ENCODE measurements at regions not wholly inside any gene's neighbourhood (a gene's known extent, or its start where the extent isn't known, plus 50 kb on each side); places are given as distances from the start of the nearest gene placed in this dataset.
"Not testable (repeated sequence)": the region's sequence is repeated elsewhere in the genome, so short reads cannot be mapped to it uniquely, and the experiment has no call there.

DNA sequence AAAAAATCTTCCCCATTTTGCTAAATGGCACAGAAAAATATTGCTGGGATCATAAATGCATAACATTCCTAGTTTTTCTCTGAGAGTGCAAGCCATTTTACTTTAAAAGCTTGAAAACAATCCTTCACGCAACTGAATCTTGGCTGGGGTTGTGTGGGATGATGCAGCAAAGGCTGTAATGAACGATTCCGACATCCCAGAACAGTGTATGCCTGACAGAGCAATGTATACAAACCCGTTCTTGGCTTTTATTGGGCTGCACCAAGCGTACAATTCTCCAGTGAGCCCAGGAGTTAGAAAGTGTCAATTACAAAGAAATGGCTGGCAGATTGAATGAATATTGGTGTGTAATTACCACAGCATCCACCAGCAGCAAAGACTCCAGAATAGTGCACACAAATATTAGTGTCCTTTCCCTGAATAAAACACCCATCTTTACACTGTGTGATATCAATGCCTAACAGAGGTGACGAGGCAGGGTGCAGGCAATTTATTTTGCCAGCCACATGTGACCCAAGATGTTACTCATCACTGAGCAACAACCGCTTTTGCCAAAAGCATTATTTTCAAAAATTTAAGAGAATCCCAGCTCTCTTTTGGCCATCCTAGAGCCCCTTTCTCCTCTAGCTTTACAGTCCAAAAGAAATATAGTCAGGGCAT, 578.6 kb upstream of the CHAC2 start:
- DNase-seq = no peak

- no peak for DNase-seq
Measured at GRCh38 chr2:53183581-53183980, 584.0 kb upstream of the CHAC2 start.

- DNase-seq = no peak
Measured at GRCh38 chr2:53182601-53183000, 585.0 kb upstream of the CHAC2 start.

DNA sequence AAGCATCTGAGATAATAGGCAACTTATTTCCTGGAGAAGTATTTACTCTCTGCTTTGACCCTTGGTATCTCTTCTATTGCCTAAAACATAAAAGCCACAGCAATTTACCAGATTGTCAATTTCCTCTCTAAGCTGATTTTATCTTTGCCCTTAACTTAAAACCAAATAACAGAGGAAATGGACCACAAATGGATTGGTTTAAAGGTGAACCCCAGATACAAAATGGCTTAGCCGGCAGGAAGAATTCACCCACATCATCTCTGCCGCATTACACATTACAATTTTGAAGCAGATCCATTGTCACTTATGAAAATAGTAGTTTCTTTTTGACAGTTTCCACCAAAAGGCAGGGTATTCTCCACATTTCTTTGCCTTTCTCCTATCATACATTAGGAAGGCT, 585.8 kb upstream of the CHAC2 start:
- no peak for DNase-seq

DNA sequence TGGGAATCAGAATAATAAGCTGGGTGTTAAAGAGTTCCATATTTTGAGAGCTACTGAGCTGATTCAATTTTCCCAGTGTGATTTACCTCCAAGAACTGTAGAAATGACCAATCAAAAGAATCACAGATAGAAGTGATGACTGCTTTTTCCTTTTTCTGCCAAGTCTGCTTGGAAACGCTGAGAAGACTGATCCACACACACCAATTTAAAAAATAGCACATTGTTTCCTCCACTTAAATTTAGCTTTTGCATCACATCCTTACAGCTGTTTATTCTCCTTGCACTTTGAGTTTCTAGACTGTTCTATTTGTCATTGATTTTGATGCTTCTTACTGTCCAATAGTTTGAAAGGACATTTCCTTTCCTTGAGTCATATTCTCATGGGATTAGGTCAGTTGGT, 590.3 kb upstream of the CHAC2 start:
- DNase-seq = no peak

GRCh38 chr2:53174539-53174938, 593.1 kb upstream of the CHAC2 start:
- DNase-seq = no peak

GRCh38 chr2:53173698-53174455, 593.7 kb upstream of the CHAC2 start:
- DNase-seq = no peak

DNA sequence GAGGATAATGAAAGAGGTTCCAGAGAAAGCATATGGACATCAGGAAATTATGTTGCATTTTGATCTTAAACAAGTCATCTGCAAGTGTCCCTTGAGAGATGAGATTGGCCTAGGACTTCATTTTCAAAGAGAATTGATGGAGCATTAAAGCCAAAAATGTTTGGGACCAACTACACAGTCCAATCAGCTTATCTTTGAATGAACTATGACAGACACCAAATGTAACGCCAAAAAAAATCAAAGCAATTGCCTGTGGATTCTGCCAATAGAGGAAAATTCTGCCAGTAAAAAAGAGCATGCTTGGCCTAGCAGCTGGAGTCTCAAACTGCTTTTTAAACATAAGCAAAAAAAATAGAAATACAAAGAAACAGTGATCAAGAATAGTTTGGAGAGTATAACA, 594.5 kb upstream of the CHAC2 start:
- no peak for DNase-seq

GRCh38 chr2:53170466-53170865, 597.1 kb upstream of the CHAC2 start:
- no peak for DNase-seq

DNA sequence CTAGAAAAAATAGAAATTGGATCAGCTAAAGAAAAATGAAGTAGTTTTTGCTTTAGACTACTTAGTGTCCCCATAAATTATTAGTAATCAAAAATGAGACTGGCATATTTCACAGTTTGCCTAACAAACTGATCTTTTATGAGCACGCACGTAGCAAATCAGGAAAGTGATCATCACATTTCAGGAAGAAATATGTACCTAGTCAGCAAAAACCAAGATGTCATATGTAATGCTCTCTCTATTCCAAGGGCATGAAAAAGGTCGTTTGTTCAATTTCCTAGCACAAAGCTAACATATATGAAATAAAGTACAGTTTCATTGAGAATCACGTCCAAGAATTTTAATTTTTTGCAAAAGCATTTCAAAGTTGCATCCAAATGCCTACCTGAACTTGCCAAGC, 600.4 kb upstream of the CHAC2 start:
- no peak for DNase-seq

DNA sequence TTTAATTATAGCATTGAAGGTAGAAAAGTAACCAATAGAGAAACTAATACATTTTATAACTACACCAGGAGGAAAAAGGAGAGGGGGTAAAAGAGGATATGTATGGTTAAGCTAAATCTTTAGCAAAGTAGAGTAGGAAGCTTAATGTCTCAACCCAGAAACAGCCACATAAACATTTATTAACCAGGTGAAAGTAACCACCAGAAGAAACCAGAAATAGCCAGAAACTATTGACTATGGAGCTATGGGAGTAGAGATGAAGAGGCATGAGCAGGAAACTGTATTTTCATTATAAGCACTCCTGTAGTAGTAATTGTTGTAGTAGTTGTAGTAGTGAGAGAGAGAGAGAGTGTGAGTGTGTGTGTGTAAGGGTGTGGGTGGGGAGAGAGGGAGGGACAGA, 617.5 kb upstream of the CHAC2 start:
- DNase-seq = no peak

GRCh38 chr2:53148221-53148620, 619.4 kb upstream of the CHAC2 start:
- no peak for DNase-seq

DNA sequence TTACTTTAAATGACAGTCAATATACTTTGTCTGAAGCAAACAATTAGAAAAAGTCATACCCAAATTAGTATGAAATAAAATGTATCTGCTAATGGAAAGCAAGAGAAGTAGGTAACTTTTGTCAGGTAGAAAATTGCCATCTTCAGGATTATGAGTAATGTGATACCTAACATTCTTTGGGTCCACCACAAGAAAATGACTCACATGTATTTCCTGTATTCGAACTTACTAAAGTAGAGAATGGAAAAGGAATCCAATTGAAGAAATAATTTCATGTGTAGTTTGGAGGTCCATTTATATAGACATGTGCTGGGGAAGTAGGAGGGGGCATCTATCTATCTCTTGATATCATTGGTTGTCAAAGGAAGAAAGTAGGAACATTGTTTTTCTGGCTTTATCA, 636.2 kb upstream of the CHAC2 start:
- no peak for DNase-seq

DNA sequence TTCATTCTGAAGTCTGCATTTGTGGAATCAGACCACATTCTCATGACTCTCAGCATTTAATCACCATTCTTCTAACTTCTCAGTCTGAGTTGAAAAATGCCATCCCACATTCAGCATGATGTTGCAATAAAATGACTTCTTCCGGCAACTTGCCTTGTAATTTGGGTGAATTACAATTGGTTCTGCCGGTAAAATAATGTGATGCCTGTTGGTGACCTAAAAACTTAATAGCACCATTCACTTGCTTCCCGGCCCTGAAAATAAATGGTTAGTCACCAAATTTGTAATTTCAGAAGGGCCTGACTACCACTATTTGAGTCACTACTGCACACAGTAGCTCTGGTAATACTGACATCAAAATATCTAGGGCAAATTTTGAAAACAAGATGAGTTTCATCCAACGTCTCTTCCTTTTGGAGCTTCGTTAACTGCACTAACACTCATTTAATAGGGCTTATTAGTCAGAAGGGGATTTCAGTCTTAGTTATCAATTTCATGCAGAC, 637.1 kb upstream of the CHAC2 start:
- no peak for DNase-seq

DNA sequence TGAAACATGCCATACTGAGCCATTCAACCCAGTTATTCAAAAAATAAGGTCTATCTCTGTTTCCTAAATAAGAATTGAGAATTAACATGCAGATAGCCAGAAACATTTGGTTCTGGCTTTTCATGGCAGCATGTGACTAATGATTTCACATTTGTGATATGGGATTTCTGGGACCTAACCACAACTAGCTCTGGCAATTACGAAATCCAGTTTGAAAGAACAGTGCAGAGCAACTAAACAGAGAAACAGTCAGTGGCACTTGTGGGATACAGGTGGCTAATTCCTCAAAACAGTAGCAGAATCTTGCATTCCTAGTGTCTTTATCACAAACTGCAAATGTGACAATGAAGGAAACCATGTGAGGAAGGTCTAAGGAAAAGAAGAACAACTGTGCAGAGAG, 637.8 kb upstream of the CHAC2 start:
- no peak for DNase-seq

DNA sequence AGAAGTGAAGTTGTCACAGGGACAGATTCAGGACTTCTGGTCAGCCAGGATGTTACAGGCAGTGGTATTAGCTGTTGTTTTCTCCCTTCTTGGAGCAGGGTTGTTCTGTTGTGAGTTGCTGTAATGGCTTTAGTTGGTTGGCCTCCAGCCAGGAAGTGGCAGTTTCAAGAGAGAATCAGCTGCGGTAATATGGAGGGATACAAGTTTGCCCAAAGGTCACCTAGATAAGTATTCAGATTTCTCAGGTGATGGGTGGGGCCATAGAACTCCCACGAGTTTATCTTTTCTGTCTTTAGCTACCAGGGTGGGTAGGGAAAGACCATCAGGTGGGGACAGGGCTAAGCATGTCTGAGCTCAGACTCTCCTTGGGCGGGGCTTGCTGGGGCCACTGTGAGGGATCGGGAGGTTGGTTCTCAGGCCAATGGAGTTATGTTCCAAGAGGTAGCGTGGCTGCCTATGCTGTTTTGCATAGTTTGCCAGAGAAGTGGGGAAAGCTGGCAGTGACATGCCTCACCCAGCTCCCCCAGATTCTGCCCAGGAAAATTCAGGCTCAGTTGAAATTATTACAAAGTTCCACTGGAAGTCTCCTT, 640.4 kb upstream of the CHAC2 start:
- no peak for DNase-seq

GRCh38 chr2:53114991-53115390, 652.6 kb upstream of the CHAC2 start:
- DNase-seq = no peak

GRCh38 chr2:53114582-53114981, 653.0 kb upstream of the CHAC2 start:
- no peak for DNase-seq

DNA sequence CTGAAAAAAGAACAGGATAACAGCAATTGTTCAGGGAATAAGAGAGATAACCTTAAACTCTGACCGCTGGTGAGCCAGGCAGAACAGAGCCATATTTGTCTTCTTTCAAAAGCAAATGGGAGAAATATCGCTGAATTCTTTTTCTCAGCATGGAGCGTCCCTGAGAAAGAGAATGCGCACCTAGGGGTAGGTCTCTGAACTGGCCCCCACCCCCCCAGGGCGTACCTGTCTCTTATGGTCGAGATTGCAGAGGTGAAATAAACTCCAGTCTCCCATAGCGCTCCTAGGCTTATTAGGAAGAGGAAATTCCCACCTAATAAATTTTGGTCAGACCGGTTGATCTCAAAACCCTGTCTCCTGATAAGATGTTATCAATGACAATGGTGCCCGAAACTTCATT, 655.2 kb upstream of the CHAC2 start:
- not testable (repeated sequence) for DNase-seq

DNA sequence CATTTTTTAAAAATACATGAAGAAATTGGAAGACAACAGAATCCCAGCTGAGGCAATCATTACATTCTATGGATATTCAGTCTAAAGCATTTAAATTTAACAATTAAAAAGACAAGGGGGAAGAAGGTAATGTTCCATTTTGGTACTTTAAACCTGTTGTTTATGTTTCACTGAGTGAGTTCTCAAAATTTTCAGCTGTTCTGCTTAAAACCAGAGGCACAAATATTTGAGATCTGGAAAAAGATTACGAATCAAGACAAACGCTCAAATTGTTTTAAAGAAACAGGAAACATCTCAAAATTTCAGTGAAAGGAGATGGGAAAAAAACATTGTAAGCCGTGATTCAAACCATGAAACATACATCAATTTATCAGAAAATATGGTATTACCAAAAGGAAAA, 656.2 kb upstream of the CHAC2 start:
- DNase-seq = no peak

- no peak for DNase-seq
Measured at GRCh38 chr2:53111004-53111403, 656.6 kb upstream of the CHAC2 start.

GRCh38 chr2:53108246-53108645, 659.4 kb upstream of the CHAC2 start:
- no peak for DNase-seq

GRCh38 chr2:53104263-53104662, 663.3 kb upstream of the CHAC2 start:
- no peak for DNase-seq

- no peak for DNase-seq
Measured at GRCh38 chr2:53103679-53104078, 663.9 kb upstream of the CHAC2 start.
